CD4-positive, alpha-beta T cell treated with Interleukin-17A for 1 hour (primary cell): ENCODE measurements at regions not wholly inside any gene's neighbourhood (a gene's known extent, or its start where the extent isn't known, plus 50 kb on each side); places are given as distances from the start of the nearest gene placed in this dataset.

Source experiments
- DNase-seq: peaks from one replicate; pipeline ENCODE4 v3.0.0-alpha.2; 2020

- no peak for DNase-seq
These were observed 616.2 kb downstream of the DNAH5 start for GRCh38 chr5:13328316-13328715.

- DNase-seq: no peak
These were observed 618.7 kb downstream of the DNAH5 start for GRCh38 chr5:13325765-13326164.

DNA sequence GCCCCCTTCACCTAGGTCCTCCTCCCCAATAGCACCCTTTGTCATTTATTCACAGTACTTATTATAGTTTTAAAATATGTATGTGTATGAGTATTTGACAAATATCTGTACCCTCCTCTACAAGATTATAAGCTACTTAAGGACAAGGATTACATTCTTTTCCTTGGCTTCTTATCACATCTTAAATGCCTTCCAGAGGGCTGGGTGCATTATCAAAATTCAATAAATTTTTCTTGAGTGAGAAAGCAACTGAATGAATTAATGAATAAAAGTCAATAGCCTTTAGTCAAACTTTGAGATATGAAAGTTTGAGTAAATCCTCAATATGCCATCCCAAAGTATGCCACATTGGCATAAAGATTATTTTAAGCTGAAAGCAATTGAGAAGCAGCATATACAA is 621.7 kb downstream of the DNAH5 start:
- no peak for DNase-seq

- no peak for DNase-seq
These were observed 626.8 kb downstream of the DNAH5 start for GRCh38 chr5:13317654-13318053.

GRCh38 chr5:13316176-13316575 is 628.3 kb downstream of the DNAH5 start:
- no peak for DNase-seq

GRCh38 chr5:13307480-13307879 is 637.0 kb downstream of the DNAH5 start:
- no peak for DNase-seq

DNA sequence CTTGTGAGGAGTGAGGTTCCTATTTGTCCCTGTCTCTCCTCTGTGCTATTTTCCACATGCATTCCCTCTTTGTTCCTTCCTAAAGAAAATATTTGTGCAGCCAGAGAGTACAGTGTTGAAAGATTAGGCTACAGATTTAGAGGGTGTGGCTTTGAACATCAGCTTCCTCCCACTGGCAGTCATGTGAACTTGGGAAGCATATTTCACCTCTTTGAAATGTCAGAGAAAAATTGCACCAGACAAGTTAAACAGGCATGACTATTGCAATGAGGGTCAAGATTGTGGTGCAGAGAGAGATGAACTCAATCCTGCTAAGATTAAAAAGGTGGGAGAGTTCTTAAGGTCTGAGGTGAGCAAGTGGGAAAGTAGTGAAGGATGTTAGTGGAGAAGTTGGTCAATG is 641.0 kb downstream of the DNAH5 start:
- no peak for DNase-seq

DNA sequence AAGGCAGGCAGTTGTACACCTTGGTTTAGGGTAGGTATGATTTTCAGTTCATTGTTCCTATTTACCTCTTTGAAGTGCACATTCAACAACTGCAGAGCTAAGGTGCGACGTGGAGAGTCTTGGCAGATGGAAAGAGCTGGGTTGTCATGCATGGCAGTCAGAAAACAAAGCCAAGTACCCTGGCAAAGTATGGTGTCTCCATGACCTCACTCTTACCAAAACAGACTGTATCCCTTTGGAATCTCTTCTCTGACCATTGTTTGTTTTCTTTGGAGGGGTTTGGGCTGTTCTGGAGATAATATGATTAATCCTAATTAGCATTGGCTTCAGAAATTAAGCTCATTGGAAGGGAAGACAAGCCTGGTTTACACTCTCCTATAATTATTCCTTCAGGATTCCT is 665.7 kb downstream of the DNAH5 start:
- DNase-seq: no peak

- no peak for DNase-seq
These were observed 666.3 kb downstream of the DNAH5 start for GRCh38 chr5:13278148-13278547.

- DNase-seq: no peak
These were observed 668.3 kb downstream of the DNAH5 start for GRCh38 chr5:13276156-13276555.

DNA sequence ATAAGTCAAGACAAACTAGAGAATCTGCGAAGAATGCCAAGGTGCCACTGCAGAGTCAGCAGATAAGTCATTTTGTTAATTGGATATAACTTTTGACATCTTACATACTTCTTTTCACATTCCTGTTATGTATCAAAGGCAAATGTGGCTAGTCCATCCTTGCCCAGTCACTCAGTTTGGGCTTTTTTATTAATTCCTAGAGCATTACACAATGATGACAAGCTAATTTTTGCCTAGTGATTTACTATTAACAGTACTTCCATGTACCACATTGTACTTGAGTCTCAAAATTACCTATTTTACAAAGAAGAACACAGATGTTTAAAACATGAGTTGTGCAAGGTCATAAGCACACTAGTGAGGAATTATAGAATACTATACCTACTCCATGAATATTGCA is 680.8 kb downstream of the DNAH5 start:
- DNase-seq: no peak

DNA sequence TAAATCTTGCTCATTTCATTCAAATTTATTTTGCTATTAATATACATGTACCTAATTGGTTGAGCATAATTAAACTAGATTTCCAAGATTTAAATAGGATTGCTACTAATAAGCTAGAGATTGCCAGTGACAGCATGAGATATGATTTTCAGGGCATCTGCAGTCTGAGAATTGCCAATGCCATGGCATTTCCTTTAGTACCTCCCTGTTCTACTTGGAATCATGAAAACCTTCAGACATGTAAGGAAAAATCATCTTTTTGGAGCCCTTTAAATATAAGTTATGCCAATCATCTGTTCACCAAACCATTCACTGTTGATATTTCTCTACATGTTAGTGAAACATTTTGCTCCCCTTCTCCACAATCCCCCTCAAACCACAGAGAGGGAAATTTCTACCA is 691.4 kb downstream of the DNAH5 start:
- no peak for DNase-seq

- no peak for DNase-seq
These were observed 691.8 kb downstream of the DNAH5 start for GRCh38 chr5:13252699-13253098.

DNA sequence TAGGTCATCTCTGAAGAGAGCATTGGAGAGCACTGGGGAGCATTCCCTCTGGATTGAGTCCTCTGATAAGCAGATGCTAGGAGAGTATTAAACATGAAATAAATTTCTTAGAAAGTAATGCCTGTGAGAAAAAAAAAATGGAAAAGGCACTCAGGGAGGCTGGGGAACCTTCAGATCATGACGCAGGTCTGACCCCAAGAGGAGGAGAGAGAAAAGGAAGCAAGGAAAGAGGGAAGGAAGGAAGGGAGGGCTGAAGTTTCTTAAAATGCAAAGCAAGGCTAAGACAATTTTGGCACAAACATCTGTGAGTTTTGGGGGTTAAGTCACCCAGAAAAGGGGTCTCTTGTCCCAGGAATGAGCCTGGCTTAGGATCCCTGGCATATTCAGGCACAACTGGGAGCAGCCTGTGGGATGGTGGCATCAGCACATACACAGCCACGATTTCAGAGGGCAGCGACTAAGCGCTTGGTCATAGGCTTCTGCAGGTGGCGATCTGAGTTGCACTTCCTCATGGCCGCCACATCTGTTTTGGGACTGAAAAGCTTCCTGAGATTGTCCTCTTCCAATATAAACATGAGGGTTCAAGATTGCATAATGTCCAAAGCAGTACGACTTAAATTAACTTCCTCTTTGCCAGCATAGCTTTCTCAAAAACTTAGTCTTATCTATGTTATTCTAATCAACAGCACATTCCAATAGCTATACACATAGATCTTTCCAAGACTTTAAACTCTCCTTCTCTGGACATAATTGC is 692.7 kb downstream of the DNAH5 start:
- no peak for DNase-seq

DNA sequence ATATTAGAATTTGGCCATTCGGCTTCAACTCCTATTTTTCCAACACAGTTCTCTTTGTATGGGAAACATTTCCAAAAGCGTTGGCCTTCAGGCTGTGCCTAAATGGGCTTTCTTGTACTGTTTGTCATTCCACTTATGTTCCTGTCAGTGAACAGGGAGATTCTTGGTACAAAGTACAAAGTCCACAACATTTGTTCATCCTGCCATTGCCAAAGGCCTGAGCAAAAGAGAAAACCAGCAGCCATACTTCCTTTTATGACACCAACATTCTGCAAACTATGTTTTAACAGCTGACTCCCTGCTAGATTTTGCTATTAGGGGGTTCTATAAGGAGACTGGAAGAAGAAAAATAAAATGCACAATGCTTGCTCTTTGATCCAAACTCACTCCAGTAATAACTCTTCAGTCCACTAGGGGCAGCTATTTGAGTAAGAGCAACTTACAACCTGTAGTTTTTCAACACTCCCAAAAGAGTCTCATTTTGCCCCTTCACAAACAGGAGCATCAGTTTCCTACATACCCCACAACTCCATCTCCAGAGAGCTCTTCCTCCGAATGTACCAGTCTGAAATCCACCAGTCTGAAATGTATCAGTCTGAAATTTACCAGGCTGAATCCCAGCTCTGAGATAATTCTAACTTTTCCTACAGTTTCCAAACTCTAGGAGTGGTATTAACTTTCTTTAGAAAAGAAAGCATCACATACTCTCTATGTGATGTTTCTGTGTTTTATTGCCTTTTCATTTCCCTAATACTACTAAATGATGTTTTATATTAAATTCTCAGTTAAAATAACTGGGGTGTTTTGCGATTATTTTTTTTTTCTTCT is 693.8 kb downstream of the DNAH5 start:
- no peak for DNase-seq

DNA sequence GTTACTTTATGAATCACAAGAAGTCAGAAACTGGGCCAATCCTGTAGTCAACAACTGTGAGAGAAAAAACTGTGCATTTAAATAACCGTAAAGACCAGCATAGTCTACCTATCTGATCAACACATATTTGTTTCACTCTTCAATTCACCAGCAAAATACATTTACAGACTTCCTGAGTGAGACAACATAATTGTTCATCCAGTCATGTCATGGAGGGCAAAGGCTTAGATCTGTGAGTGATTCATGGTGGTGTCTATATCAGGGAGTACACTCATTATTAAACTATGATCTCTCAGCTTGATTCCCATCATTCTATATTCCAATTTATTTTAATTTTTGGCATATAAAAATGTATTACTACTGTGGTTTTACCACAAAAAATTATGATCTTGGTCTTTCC is 694.6 kb downstream of the DNAH5 start:
- DNase-seq: no peak

DNA sequence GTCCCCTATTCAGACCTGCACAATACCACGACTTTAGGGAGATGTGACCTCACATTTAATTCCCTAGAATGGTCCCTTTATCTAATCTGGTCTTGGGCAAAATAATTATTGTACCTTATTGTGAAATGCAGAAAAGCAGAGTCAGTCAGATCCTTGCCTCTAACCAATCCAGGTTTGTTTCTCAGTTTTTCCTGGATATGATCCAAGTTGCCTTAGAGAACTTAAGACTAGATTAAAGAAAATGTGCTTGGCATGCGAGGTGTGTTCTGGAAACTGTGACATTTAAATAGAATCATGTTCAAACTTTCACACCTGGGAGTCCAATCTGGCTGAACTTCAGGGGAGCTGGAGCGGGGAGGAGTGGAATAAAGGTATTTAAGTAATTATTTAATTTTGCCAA is 696.2 kb downstream of the DNAH5 start:
- no peak for DNase-seq

- no peak for DNase-seq
These were observed 698.4 kb downstream of the DNAH5 start for GRCh38 chr5:13246053-13246452.

DNA sequence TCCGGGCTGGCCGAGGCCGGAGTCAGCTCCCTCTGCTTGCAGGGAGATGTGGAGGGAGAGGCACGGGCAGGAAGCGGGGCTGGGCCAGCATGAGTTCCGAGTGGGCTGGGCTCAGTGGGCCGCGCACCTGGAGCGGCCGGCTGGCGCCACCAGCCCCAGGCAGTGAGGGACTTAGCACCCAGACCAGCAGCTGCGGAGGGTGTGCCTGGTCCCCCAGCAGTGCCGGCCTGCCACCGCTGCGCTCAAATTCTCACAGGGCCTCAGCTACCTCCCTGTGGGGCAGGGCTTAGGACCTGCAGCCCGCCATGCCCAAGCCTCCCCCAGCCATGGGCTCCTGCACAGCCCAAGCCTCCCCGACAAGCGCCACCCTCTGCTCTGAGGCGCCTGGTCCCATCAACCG is 700.3 kb downstream of the DNAH5 start:
- no peak for DNase-seq

GRCh38 chr5:13227513-13227912 is 717.0 kb downstream of the DNAH5 start:
- no peak for DNase-seq

- DNase-seq: no peak
These were observed 726.0 kb downstream of the DNAH5 start for GRCh38 chr5:13218518-13218917.

GRCh38 chr5:13217636-13218035 is 726.9 kb downstream of the DNAH5 start:
- no peak for DNase-seq

DNA sequence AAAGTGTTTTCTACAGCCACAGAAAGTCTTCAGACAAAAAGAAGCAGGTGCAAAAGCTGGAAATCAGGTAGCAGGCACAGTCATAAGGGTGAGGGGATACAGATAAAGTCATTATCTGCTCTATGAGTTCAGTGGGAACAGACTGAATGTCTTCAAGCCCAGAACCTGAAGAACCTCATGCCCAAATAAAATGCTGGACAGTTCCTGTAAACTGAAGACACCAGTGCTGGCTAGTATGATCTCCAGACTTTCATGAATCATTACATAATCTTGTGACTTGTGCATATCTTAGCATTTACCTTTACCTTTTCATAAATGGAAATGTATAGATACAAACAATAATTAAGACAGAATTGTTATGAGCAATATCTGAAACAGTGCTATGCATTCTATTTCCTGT is 728.7 kb downstream of the DNAH5 start:
- no peak for DNase-seq

- no peak for DNase-seq
These were observed 729.1 kb downstream of the DNAH5 start for GRCh38 chr5:13215370-13215769.

DNA sequence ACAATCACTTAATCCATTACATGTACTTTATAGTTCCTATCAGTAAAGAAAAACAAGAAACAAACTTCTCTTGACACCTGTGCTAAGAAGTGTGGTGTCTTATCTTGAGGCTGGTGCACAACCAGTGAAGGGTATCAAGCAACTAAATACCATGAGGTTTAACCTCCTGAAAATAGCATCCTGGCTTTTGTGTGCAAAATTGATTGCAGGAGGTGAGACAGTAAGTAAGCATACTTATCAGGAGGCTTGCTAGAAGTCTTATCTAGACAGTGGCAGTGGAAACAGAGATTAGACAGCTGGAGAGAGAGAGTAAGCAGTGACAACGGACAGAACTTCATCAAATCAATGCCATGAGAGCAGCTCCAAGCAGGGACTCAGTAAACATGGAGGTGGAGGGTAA is 730.3 kb downstream of the DNAH5 start:
- no peak for DNase-seq
